Chondrocyte (in vitro differentiated cells): ENCODE measurements at regions not wholly inside any gene's neighbourhood (a gene's known extent, or its start where the extent isn't known, plus 50 kb on each side); places are given as distances from the start of the nearest gene placed in this dataset.

Experiments used
- DNase-seq: peaks from one replicate; pipeline ENCODE4 v3.0.0; 2021; ENCODE audit warnings: mixed read lengths, low spot score
- H3K27ac Mint-ChIP-seq: one replicate; pipeline ENCODE4 v1.8.0; 2021; ENCODE audit warnings: mild to moderate bottlenecking, moderate library complexity, mixed read lengths; ENCODE audit not compliant: unreplicated experiment
- H3K27me3 Mint-ChIP-seq: 2 replicates; pipeline ENCODE4 v1.8.0; 2021; ENCODE audit warnings: low read depth, mixed read lengths
- H3K36me3 Mint-ChIP-seq: 2 replicates; pipeline ENCODE4 v1.8.0; 2021; ENCODE audit warnings: low read depth, mixed read lengths
- H3K4me1 Mint-ChIP-seq: 2 replicates; pipeline ENCODE4 v1.8.0; 2021; ENCODE audit warnings: low read depth, mild to moderate bottlenecking, mixed read lengths
- H3K4me3 Mint-ChIP-seq: one replicate; pipeline ENCODE4 v1.8.0; 2021; ENCODE audit warnings: mild to moderate bottlenecking, moderate library complexity, mixed read lengths; ENCODE audit not compliant: unreplicated experiment
- H3K9me3 Mint-ChIP-seq: 2 replicates; pipeline ENCODE4 v1.8.0; 2021; ENCODE audit warnings: low read depth, mixed read lengths
- TF ChIP-seq, protein P1 (sequence below): fragments of 200-600 bp; sonication (generic); IDR thresholded peaks from 2 replicates; pipeline ENCODE4 v1.5.0; 2021; ENCODE audit warnings: antibody characterized with exemption, mild to moderate bottlenecking, moderate library complexity

DNA sequence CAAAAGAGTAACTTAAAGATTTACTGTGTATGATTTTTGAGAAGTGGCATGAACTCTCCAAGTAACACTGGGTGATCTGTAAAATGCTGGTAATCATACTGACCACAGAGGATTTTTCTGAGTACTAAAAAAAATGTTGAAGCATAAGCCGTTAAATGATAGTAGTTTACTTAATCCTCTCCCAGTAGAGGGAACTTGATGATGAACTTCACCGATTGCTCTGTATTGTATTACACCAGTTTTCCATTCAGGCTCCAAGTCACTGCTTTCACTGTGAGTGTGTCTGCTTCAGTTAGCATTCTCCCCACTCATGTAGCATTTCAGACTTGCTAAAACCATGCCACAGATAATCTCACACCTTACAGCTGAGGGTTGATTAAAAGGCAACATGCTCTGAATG lies 294.1 kb downstream of the GBA3 start:
- Mint-ChIP-seq H3K9me3 (peaks cover 23% of the 10 kb centered on the region), H3K27ac (no peak overlapping the region), H3K36me3 (peaks cover 2% of the 10 kb centered on the region), H3K4me1 (peaks cover 10% of the 10 kb centered on the region), H3K27me3 (no peaks in the 10 kb centered on the region), H3K4me3 (no peak overlapping the region)
- no peak for DNase-seq
- TF ChIP-seq, protein P1, sequence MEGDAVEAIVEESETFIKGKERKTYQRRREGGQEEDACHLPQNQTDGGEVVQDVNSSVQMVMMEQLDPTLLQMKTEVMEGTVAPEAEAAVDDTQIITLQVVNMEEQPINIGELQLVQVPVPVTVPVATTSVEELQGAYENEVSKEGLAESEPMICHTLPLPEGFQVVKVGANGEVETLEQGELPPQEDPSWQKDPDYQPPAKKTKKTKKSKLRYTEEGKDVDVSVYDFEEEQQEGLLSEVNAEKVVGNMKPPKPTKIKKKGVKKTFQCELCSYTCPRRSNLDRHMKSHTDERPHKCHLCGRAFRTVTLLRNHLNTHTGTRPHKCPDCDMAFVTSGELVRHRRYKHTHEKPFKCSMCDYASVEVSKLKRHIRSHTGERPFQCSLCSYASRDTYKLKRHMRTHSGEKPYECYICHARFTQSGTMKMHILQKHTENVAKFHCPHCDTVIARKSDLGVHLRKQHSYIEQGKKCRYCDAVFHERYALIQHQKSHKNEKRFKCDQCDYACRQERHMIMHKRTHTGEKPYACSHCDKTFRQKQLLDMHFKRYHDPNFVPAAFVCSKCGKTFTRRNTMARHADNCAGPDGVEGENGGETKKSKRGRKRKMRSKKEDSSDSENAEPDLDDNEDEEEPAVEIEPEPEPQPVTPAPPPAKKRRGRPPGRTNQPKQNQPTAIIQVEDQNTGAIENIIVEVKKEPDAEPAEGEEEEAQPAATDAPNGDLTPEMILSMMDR: no peak

DNA sequence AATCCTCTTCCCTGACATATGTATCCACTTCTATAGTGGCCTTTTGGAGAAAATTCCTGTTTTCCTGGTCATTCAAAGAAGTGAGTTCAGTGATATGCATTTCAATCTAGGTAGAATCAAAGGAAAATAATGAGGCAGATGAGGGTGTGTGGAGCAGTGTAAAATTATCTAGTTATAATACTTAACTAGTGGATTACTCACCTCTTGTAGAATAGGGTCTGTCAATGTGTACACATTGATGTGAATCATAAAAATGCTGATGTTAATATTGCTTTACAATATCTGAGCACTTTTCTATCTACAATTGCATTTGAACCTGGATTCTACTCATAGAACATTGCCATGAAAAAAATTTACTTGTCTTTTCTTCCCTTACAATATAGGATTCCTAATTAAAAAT lies 293.5 kb downstream of the GBA3 start:
- Mint-ChIP-seq H3K27me3 (no peaks in the 10 kb centered on the region), H3K9me3 (peaks cover 29% of the 10 kb centered on the region), H3K36me3 (peaks cover 3% of the 10 kb centered on the region)

DNA sequence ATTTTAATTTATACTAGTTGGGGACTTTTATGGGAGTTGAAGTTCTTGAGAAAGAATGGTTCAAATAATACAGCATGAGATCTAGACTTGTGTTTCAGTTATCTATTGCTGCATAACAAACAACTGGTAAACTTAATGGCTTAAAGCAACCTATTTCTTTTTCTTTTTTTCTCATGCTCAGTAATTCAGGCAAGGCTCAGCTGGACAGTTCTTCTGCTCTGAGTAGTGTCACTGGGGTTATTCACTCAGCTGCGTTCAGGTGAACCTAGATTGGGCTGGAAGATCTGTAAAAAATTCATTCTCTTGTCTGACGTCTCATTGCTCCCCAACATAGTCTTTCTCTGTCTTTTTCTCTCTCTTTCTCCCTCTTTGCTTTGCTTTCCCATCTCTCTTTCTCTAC lies 291.7 kb downstream of the GBA3 start:
- Mint-ChIP-seq H3K27ac (no peak overlapping the region), H3K36me3 (peaks cover 7% of the 10 kb centered on the region), H3K4me1 (peaks cover 10% of the 10 kb centered on the region), H3K4me3 (no peak overlapping the region), H3K27me3 (no peaks in the 10 kb centered on the region), H3K9me3 (peaks cover 32% of the 10 kb centered on the region)
- TF ChIP-seq, protein P1: no peak
- DNase-seq: no peak

More for the DNA sequence above, 293.5 kb downstream of the GBA3 start:
- TF ChIP-seq, protein P1: no peak
- Mint-ChIP-seq H3K4me3 (no peak overlapping the region), H3K27ac (no peak overlapping the region), H3K4me1 (peaks cover 10% of the 10 kb centered on the region)
- no peak for DNase-seq

DNA sequence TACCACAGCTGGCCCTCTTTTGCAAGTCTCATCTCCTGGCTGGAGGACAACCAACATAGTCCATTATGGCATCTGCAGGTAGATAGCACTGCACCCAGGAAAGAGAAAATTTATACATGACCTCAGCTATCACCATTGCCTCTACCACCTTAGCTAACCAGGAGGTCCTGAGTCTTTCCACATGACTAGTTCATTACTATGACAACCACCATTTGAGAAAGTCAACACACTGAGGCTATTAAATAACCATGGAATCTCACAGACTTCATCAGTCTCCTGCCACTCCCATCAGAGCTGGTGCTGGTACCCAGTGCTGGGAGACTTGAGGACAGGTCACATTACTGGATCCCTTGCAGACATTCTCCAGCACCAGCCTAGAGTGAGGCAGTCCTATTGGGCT lies 285.9 kb downstream of the GBA3 start:
- DNase-seq: no peak
- H3K36me3 Mint-ChIP-seq: peaks cover 6% of the 10 kb centered on the region
- H3K27me3 Mint-ChIP-seq: no peaks in the 10 kb centered on the region
- H3K27ac Mint-ChIP-seq: no peak overlapping the region
- H3K4me3 Mint-ChIP-seq: no peak overlapping the region
- TF ChIP-seq, protein P1: no peak
- H3K9me3 Mint-ChIP-seq: peaks cover 25% of the 10 kb centered on the region
- no peaks in the 10 kb centered on the region for H3K4me1 Mint-ChIP-seq

DNA sequence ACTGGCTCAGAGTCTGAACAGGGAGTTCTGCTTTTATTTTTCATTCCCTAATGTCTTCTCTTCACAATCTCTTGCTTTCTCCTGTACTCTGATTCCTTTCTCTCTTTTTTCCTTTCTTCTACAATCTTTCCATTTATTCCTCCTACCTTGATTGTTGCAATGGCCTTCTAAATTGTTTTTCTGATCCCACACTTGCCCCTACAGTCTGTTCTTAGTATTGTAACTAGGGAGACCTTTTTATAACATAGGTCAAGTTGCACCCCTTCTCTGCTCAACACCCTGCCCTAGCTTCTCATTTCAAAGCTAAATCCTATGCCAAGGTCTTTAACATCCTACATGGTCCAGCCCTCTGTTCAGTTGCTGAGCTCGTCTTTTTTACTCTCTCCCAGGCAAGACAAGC lies 277.9 kb downstream of the GBA3 start:
- TF ChIP-seq, protein P1: no peak
- no peak overlapping the region for H3K27ac Mint-ChIP-seq
- DNase-seq: no peak
- H3K4me3 Mint-ChIP-seq: no peak overlapping the region
- peaks cover 6% of the 10 kb centered on the region for H3K4me1 Mint-ChIP-seq
- H3K9me3 Mint-ChIP-seq: peaks cover 19% of the 10 kb centered on the region
- peaks cover 4% of the 10 kb centered on the region for H3K36me3 Mint-ChIP-seq
- H3K27me3 Mint-ChIP-seq: no peaks in the 10 kb centered on the region
